Mammary epithelial cell (primary cell): ENCODE measurements at regions not wholly inside any gene's neighbourhood (a gene's known extent, or its start where the extent isn't known, plus 50 kb on each side); places are given as distances from the start of the nearest gene placed in this dataset.

ENCODE experiments used
- EZH2 ChIP-seq: IDR thresholded peaks from 2 replicates; pipeline ENCODE4 v1.6.1; 2012; ENCODE audit warnings: low read length, inconsistent platforms, borderline replicate concordance
- TF ChIP-seq, protein P1 (sequence below), 2 donors: IDR thresholded peaks in 1 of 2; conservative IDR thresholded peaks in 1 of 2; 2 replicates each; pipeline ENCODE4 v1.5.1; 2011 to 2012; ENCODE audit warnings: inconsistent platforms in 2 of 2, low read length in 2 of 2, mild to moderate bottlenecking in 2 of 2, control low read depth in 1 of 2, low read depth in 1 of 2; ENCODE audit not compliant: insufficient read depth in 1 of 2; ENCODE audit errors: extremely low read depth in 1 of 2

DNA sequence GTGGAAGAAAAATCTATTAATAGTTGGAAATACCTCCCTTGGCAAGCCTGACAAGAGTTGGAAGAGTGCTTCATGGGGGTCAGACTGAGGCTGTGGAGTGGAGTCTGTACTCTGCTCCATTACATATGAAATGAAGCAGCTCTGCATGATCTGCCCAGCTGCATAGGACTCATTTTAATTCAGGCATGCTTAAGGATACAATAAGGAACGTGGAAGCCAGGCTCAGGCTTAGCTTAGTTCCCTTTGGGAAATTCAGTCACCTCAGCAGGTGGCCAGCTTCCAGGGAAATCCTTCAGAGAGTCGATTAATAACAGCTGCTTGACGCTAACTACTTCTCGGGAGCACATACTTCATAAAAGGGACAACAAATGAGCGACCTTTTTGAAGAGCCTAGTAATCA is 1672.9 kb upstream of the WWC1 start:
- TF ChIP-seq, protein P1, sequence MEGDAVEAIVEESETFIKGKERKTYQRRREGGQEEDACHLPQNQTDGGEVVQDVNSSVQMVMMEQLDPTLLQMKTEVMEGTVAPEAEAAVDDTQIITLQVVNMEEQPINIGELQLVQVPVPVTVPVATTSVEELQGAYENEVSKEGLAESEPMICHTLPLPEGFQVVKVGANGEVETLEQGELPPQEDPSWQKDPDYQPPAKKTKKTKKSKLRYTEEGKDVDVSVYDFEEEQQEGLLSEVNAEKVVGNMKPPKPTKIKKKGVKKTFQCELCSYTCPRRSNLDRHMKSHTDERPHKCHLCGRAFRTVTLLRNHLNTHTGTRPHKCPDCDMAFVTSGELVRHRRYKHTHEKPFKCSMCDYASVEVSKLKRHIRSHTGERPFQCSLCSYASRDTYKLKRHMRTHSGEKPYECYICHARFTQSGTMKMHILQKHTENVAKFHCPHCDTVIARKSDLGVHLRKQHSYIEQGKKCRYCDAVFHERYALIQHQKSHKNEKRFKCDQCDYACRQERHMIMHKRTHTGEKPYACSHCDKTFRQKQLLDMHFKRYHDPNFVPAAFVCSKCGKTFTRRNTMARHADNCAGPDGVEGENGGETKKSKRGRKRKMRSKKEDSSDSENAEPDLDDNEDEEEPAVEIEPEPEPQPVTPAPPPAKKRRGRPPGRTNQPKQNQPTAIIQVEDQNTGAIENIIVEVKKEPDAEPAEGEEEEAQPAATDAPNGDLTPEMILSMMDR (conservative IDR thresholded peaks at IDR 0.05 in 1 of 2, IDR thresholded peaks at IDR 0.05 in 1 of 2; ENCODE audit: extremely low read depth in 1 of 2, insufficient read depth in 1 of 2, low read depth in 1 of 2, low read length in 2 of 2), result no peak
- no peak for TF ChIP-seq EZH2
